CD8-positive, alpha-beta memory T cell (primary cell): ENCODE measurements at regions not wholly inside any gene's neighbourhood (a gene's known extent, or its start where the extent isn't known, plus 50 kb on each side); places are given as distances from the start of the nearest gene placed in this dataset.

Experiments used
- CTCF ChIA-PET: fragments of 350-600 bp; sonication (Branson Sonifier 250); formaldehyde crosslinking; loops from one replicate; lab custom pipeline; 2021; ENCODE audit warnings: antibody characterized with exemption; lab: Charles Lee
- POLR2A ChIA-PET: fragments of 350-600 bp; sonication (Branson Sonifier 250); formaldehyde crosslinking; loops from one replicate; lab custom pipeline; 2021; ENCODE audit warnings: antibody characterized with exemption; lab: Charles Lee
- DNase-seq, 5 donors: peaks; one replicate each; pipeline versions ENCODE4 v3.0.0 to v3.0.0-alpha.2; 2020 to 2022; ENCODE audit warnings: mixed read lengths in 1 of 5
- H3K27ac ChIP-seq: one replicate; pipeline ENCODE4 v1.7.0; 2013; ENCODE audit warnings: low read depth, mild to moderate bottlenecking, low read length, moderate library complexity
- H3K27me3 ChIP-seq: 2 replicates; pipeline ENCODE4 v1.7.0; 2013; ENCODE audit warnings: low read length, mild to moderate bottlenecking; ENCODE audit not compliant: insufficient read depth, poor library complexity, severe bottlenecking
- H3K36me3 ChIP-seq: 2 replicates; pipeline ENCODE4 v1.7.0; 2013; ENCODE audit warnings: mild to moderate bottlenecking, low read length, moderate library complexity; ENCODE audit not compliant: insufficient read depth
- H3K4me1 ChIP-seq: 2 replicates; pipeline ENCODE4 v1.7.0; 2013; ENCODE audit warnings: mild to moderate bottlenecking, low read length, moderate library complexity; ENCODE audit not compliant: insufficient read depth
- H3K4me3 ChIP-seq: 2 replicates; pipeline ENCODE4 v1.7.0; 2013; ENCODE audit warnings: mild to moderate bottlenecking, low read length
- H3K9me3 ChIP-seq: 2 replicates; pipeline ENCODE4 v1.7.0; 2013; ENCODE audit warnings: mild to moderate bottlenecking, low read length
- H3K27ac Mint-ChIP-seq, 8 donors: one replicate each; pipeline ENCODE4 v1.8.0; 2020 to 2021; ENCODE audit warnings: mixed read lengths in 8 of 8, mild to moderate bottlenecking in 6 of 8, inconsistent platforms in 3 of 8, moderate library complexity in 3 of 8
- H3K27me3 Mint-ChIP-seq, 2 donors: one replicate each; pipeline ENCODE4 v1.8.0; 2020 to 2021; ENCODE audit warnings: mixed read lengths in 2 of 2, mild to moderate bottlenecking in 1 of 2, moderate library complexity in 1 of 2
- H3K36me3 Mint-ChIP-seq, 3 donors: one replicate each; pipeline ENCODE4 v1.8.0; 2020 to 2021; ENCODE audit warnings: mixed read lengths in 3 of 3, inconsistent platforms in 1 of 3, mild to moderate bottlenecking in 1 of 3
- H3K4me1 Mint-ChIP-seq, 3 donors: one replicate each; pipeline ENCODE4 v1.8.0; 2020 to 2021; ENCODE audit warnings: mixed read lengths in 3 of 3, inconsistent platforms in 1 of 3, mild to moderate bottlenecking in 1 of 3
- H3K4me3 Mint-ChIP-seq, 7 donors: one replicate each; pipeline ENCODE4 v1.8.0; 2020 to 2021; ENCODE audit warnings: mixed read lengths in 7 of 7, mild to moderate bottlenecking in 6 of 7, moderate library complexity in 4 of 7, inconsistent platforms in 2 of 7
- H3K9me3 Mint-ChIP-seq, 5 donors: one replicate each; pipeline ENCODE4 v1.8.0; 2020 to 2022; ENCODE audit warnings: mixed read lengths in 5 of 5, mild to moderate bottlenecking in 3 of 5, moderate library complexity in 2 of 5, inconsistent platforms in 1 of 5

DNA sequence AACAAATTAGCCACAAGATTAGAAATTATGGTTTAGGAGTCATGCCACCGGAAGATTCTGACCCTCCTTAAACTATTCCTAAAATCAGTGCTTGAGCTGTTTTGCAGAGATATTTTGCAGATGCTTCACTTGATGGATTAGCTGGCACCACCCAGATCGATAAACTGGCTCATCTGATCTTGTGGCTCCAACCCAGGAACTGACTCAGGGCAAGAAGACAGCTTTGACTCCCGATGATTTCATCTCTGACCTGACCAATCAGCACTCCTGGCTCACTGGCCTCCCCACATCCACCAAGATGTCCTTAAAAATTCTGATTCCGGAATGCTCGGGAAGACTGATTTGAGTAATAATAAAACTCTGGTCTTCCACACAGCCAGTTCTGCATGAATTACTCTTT is 221.6 kb downstream of the RHOU start:
- Mint-ChIP-seq H3K27me3 (peaks cover 0 to 2% of the 10 kb centered on the region in 2 donors), H3K36me3 (no peaks in the 10 kb centered on the region), H3K4me3 (no peak overlapping the region), H3K4me1 (peaks cover 2 to 10% (median 5%) of the 10 kb centered on the region in 3 donors), H3K9me3 (no peaks in the 10 kb centered on the region), H3K27ac (no peak overlapping the region)
- ChIA-PET POLR2A (no interaction called here), CTCF (interaction anchor here (1.2 kb wide), 1 partner anchor 10 kb away, joined by 3 read pairs; no protein-coding TSS in a partner anchor)
- Histone ChIP-seq H3K4me3 (no peak overlapping the region), H3K36me3 (no peaks in the 10 kb centered on the region), H3K27me3 (no peaks in the 10 kb centered on the region), H3K9me3 (no peaks in the 10 kb centered on the region), H3K4me1 (no peaks in the 10 kb centered on the region), H3K27ac (no peak overlapping the region)
- no peak for DNase-seq

DNA sequence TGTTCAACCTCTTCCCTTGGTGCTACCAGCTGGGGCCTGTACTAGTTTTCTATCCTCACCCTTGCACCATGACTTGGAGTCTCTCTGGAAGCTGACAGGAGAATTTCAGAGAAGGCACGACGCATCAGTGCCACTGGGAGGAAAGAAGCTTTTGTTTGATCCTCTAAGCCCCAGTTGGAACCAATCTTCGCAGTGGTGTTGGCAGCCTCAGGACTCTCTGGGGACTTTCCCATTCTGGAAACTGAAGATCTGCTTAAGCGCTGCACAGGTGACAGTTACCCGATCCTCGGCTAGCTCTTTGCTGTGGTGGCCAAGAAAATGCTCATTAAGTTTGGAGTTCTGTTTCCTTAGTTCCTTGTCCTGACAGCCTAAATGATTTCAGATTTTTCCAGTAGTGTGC is 222.3 kb downstream of the RHOU start:
- no peaks in the 10 kb centered on the region for H3K4me1 ChIP-seq
- no peak overlapping the region for H3K27ac Mint-ChIP-seq
- H3K27me3 ChIP-seq: no peaks in the 10 kb centered on the region
- H3K4me3 ChIP-seq: no peak overlapping the region
- H3K27ac ChIP-seq: no peak overlapping the region
- POLR2A ChIA-PET: no interaction called here
- peaks cover 2 to 9% (median 5%) of the 10 kb centered on the region in 3 donors for H3K4me1 Mint-ChIP-seq
- no peak for DNase-seq
- H3K36me3 Mint-ChIP-seq: no peaks in the 10 kb centered on the region
- CTCF ChIA-PET: interaction anchor here (1.2 kb wide), 1 partner anchor 11 kb away, joined by 3 read pairs; no protein-coding TSS in a partner anchor
- no peaks in the 10 kb centered on the region for H3K9me3 Mint-ChIP-seq
- peaks cover 0 to 2% of the 10 kb centered on the region in 2 donors for H3K27me3 Mint-ChIP-seq
- H3K9me3 ChIP-seq: no peaks in the 10 kb centered on the region
- no peak overlapping the region for H3K4me3 Mint-ChIP-seq
- no peaks in the 10 kb centered on the region for H3K36me3 ChIP-seq

DNA sequence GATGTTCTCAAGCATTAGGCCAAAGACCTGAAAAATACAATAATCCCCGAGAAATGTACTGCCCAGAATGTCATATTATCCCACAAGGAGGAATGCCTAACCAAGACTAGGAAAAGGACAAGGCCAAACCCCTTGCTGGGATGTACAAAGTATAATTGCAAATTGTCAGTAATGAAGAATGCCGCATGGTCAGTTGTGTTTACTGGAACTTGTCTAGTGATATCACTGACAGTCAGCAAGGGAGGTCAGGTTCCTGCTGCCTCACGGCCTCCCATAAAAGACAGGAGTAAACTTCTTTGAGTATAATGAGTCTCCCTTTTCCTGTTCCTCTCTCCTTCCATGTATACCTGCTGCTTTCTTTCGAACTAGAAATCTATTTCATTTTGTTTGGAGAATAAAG is 222.8 kb downstream of the RHOU start:
- H3K27me3 ChIP-seq: no peaks in the 10 kb centered on the region
- no peak overlapping the region for H3K4me3 ChIP-seq
- no peaks in the 10 kb centered on the region for H3K36me3 ChIP-seq
- peaks cover under 1 to 3% (median 3%) of the 10 kb centered on the region in 3 donors for H3K4me1 Mint-ChIP-seq
- ChIA-PET POLR2A (no interaction called here), CTCF (no interaction called here)
- H3K27me3 Mint-ChIP-seq: peaks cover 0 to 2% of the 10 kb centered on the region in 2 donors
- H3K4me1 ChIP-seq: no peaks in the 10 kb centered on the region
- no peaks in the 10 kb centered on the region for H3K9me3 Mint-ChIP-seq
- H3K27ac ChIP-seq: no peak overlapping the region
- no peaks in the 10 kb centered on the region for H3K9me3 ChIP-seq
- no peak overlapping the region for H3K4me3 Mint-ChIP-seq
- H3K36me3 Mint-ChIP-seq: no peaks in the 10 kb centered on the region
- H3K27ac Mint-ChIP-seq: no peak overlapping the region
- no peak for DNase-seq

DNA sequence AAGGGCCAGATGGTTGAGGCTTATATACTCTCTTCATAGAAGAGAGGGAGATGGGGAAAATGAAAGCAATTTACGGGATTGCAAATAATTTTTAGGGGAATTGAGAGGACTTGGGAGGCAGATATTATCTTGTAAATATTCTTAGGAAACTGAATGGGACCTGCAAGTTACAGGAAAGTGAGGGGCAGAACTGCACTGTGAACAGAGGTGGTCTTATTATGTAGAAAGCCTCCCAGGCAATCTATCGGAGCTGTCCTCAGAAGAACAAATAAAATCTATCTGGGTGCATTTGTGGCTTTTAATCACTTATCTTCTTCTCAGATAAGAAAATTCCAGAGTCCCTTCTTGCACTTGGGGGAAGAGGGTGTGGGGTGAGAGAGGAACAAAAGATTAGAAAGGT is 223.5 kb downstream of the RHOU start:
- Mint-ChIP-seq H3K36me3 (no peaks in the 10 kb centered on the region), H3K27ac (no peak overlapping the region), H3K27me3 (peaks cover 0 to 4% of the 10 kb centered on the region in 2 donors), H3K9me3 (no peaks in the 10 kb centered on the region), H3K4me1 (no peaks in the 10 kb centered on the region), H3K4me3 (no peak overlapping the region)
- Histone ChIP-seq H3K36me3 (no peaks in the 10 kb centered on the region), H3K27me3 (no peaks in the 10 kb centered on the region), H3K4me3 (no peak overlapping the region), H3K4me1 (no peaks in the 10 kb centered on the region), H3K9me3 (no peaks in the 10 kb centered on the region), H3K27ac (no peak overlapping the region)
- ChIA-PET POLR2A (no interaction called here), CTCF (no interaction called here)
- DNase-seq: no peak

DNA sequence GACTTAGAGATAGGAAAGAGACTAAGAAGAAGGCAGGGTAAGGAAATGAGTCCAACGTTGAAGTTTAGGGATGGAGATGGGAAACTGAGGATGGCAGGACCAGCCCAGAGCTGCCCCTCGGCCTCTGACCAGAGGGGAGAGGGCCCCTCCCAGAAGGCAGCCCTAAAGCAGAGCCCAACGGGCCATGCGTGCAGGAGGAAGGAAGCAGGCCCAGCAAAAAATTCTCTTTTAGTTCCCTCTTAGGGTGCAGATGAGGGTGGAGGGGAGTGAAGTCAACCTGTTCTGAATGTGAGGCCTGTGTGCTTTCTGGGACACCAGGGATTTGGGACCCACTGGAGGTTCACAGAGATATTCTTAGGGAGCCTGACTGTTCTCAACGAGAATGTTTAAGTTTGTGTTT is 225.4 kb downstream of the RHOU start:
- Histone ChIP-seq H3K27me3 (no peaks in the 10 kb centered on the region), H3K4me3 (no peak overlapping the region), H3K4me1 (no peaks in the 10 kb centered on the region), H3K9me3 (no peaks in the 10 kb centered on the region), H3K27ac (no peak overlapping the region), H3K36me3 (no peaks in the 10 kb centered on the region)
- ChIA-PET CTCF (no interaction called here), POLR2A (no interaction called here)
- H3K27me3 Mint-ChIP-seq: peaks cover 0 to 3% of the 10 kb centered on the region in 2 donors
- H3K36me3 Mint-ChIP-seq: no peaks in the 10 kb centered on the region
- H3K4me3 Mint-ChIP-seq: no peak overlapping the region
- no peaks in the 10 kb centered on the region for H3K4me1 Mint-ChIP-seq
- H3K9me3 Mint-ChIP-seq: no peaks in the 10 kb centered on the region
- no peak for DNase-seq
- peak overlapping the region in 1 of 8 donors; percentile 48 for H3K27ac Mint-ChIP-seq

DNA sequence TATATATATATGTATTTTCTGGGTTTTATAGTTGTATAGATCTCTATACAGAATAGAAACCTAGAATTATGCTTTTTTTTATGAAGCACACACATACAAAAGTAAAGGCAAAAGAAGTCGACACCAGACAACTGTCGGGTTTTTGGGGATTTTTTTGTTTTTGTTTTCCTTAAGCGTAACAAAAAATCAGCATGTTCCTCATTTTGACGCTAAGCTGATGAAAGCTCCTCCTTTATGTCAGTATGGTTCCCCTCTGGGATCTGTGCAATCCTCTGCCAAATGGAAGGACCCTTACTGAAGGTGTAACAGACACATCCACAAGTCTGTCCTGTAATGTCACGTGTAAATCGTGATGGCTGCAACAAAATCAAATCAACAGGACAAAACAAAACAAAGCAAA is 226.2 kb downstream of the RHOU start:
- Histone ChIP-seq H3K27ac (no peak overlapping the region), H3K36me3 (no peaks in the 10 kb centered on the region), H3K27me3 (no peaks in the 10 kb centered on the region), H3K4me1 (no peaks in the 10 kb centered on the region), H3K4me3 (no peak overlapping the region), H3K9me3 (no peaks in the 10 kb centered on the region)
- no peak overlapping the region for H3K4me3 Mint-ChIP-seq
- no peaks in the 10 kb centered on the region for H3K4me1 Mint-ChIP-seq
- H3K27me3 Mint-ChIP-seq: peaks cover 0 to 3% of the 10 kb centered on the region in 2 donors
- ChIA-PET POLR2A (no interaction called here), CTCF (no interaction called here)
- H3K9me3 Mint-ChIP-seq: no peaks in the 10 kb centered on the region
- no peaks in the 10 kb centered on the region for H3K36me3 Mint-ChIP-seq
- no peak overlapping the region for H3K27ac Mint-ChIP-seq
- no peak for DNase-seq

DNA sequence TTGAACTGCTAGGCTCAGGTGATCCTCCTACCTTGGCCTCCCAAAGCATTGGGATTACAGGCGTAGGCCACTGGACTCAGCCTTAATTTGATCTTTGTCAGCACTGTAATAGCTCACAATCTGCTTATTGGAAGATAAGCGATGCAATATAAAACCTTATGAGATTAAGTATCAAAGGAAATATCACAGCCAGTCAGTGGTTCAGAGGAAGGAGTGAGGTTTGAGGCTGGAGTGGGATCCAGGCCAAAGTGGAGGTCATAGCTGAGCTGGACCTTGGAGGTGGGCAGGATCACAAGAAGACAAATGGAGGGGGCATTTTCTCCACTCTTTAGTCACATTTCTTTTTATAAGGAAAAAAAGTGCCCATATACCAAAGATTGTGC is 228.5 kb downstream of the RHOU start:
- no peak overlapping the region for H3K4me3 Mint-ChIP-seq
- no peak for DNase-seq
- Histone ChIP-seq H3K4me3 (no peak overlapping the region), H3K36me3 (no peaks in the 10 kb centered on the region), H3K27me3 (no peaks in the 10 kb centered on the region), H3K27ac (no peak overlapping the region), H3K4me1 (no peaks in the 10 kb centered on the region), H3K9me3 (no peaks in the 10 kb centered on the region)
- peaks cover 0 to 3% of the 10 kb centered on the region in 2 donors for H3K27me3 Mint-ChIP-seq
- POLR2A ChIA-PET: no interaction called here
- H3K4me1 Mint-ChIP-seq: no peaks in the 10 kb centered on the region
- H3K36me3 Mint-ChIP-seq: no peaks in the 10 kb centered on the region
- H3K27ac Mint-ChIP-seq: no peak overlapping the region
- no peaks in the 10 kb centered on the region for H3K9me3 Mint-ChIP-seq
- CTCF ChIA-PET: no interaction called here

DNA sequence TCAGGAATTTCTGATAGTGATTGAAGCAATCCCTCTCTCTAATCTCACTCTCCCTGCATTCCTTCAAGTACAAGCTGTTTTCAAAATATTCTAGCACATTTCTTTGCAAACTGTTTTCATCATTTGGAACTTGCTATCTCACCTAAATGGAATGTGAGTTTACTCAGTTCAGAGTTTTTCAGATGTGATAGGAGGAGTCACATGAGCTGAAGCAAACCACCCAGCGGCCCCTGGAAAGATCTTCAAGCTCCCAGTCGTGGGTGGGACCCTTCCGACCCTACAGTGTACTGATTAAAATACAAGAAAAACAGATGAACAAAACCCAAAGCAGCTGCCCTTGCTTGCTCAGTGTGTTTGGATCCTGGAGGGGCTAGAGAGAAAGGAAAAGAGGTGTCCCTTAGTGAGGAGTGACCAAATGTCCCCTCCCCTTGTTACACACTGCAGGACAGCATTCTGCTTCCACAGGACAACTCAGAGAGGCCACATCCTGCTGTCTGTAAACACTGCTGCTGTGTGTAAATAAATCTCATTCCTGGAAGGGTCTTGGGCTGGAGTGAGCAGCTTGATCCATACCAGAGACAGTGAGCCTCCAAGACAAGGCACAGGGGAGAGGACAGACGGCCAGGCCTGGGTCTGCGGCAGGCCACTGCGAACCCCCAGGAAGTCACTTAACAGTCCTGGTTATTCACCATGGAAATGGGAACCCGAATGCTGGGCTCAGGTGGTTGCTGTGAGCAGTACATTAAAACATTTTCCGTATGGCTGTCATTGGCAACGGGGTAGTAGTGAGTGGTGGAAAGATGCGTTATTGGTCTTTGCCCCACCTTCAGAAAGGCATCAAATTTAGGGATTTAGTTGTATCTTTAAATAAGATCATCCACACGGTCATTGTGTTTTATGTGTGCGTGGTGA is 229.2 kb downstream of the RHOU start:
- CTCF ChIA-PET: no interaction called here
- Mint-ChIP-seq H3K9me3 (no peaks in the 10 kb centered on the region), H3K27me3 (peaks cover 0 to 3% of the 10 kb centered on the region in 2 donors), H3K4me1 (no peaks in the 10 kb centered on the region), H3K27ac (no peak overlapping the region), H3K36me3 (no peaks in the 10 kb centered on the region), H3K4me3 (no peak overlapping the region)
- no peaks in the 10 kb centered on the region for H3K27me3 ChIP-seq
- no peak overlapping the region for H3K27ac ChIP-seq
- no peaks in the 10 kb centered on the region for H3K9me3 ChIP-seq
- POLR2A ChIA-PET: no interaction called here
- H3K36me3 ChIP-seq: no peaks in the 10 kb centered on the region
- no peak overlapping the region for H3K4me3 ChIP-seq
- H3K4me1 ChIP-seq: no peaks in the 10 kb centered on the region
- no peak for DNase-seq
